GM12878 (cell line): ENCODE measurements at regions not wholly inside any gene's neighbourhood (a gene's known extent, or its start where the extent isn't known, plus 50 kb on each side); places are given as distances from the start of the nearest gene placed in this dataset.

Source experiments
- ATAC-seq: fragments of 200-7000 bp; cut with Tn5 transposase; 3 replicates; pipeline ENCODE4 v1.9.1; 2020; ENCODE audit warnings: mild to moderate bottlenecking, moderate library complexity
- BruUV-seq: library from RNA; stranded (reverse); fragments of 400-500 nt; replicated peaks from 2 replicates; lab custom pipeline; 2021; lab: Mats Ljungman, UMichigan
- CTCF ChIA-PET: fragments of 300-600 bp; sonication (Branson Sonifier 250); formaldehyde crosslinking; extraction: SDS; loops from one replicate; lab custom pipeline; 2021; ENCODE audit warnings: inconsistent platforms; lab: Yijun Ruan, JAX
- POLR2A ChIA-PET: fragments of 350-600 bp; formaldehyde crosslinking; extraction: SDS; loops from one replicate; lab custom pipeline; 2021; ENCODE audit warnings: inconsistent platforms; lab: Charles Lee
- RAD21 ChIA-PET: fragments of 300-600 bp; sonication (Branson Sonifier 250); formaldehyde crosslinking; loops from one replicate; lab custom pipeline; 2023; ENCODE audit warnings: antibody characterized with exemption; ENCODE audit not compliant: unreplicated experiment; lab: Charles Lee
- SMC1A ChIA-PET: fragments of 300-600 bp; sonication (Branson Sonifier 250); formaldehyde crosslinking; loops from one replicate; lab custom pipeline; 2023; ENCODE audit not compliant: unreplicated experiment, uncharacterized antibody; lab: Charles Lee
- DNase-seq: peaks from one replicate; pipeline ENCODE4 v3.0.0-alpha.2; 2011; ENCODE audit warnings: low read depth, low spot score
- FAIRE-seq: peaks from 3 replicates; lab custom pipeline; 2011; peaks lifted over from hg19 to GRCh38; lab: Jason Lieb, UNC
- H2AFZ ChIP-seq: 2 replicates; pipeline ENCODE4 v1.6.0; 2011; ENCODE audit warnings: low read depth, low read length, control low read depth; ENCODE audit not compliant: control insufficient read depth
- H3K27ac ChIP-seq: 2 replicates; pipeline ENCODE4 v1.5.1; 2011; ENCODE audit warnings: control low read depth; ENCODE audit not compliant: control insufficient read depth, insufficient read depth
- H3K27me3 ChIP-seq, 2 experiments: replicated peaks in 1 of 2; 2 replicates each; pipeline versions ENCODE4 v1.6.0 to v1.6.1; 2011; ENCODE audit warnings: low read length in 1 of 2; ENCODE audit not compliant: control insufficient read depth in 2 of 2, insufficient read depth in 2 of 2
- H3K36me3 ChIP-seq, 2 experiments: 2 replicates each; pipeline ENCODE4 v1.5.1; 2011; ENCODE audit warnings: low read length in 1 of 2; ENCODE audit not compliant: control insufficient read depth in 2 of 2, insufficient read depth in 2 of 2
- H3K4me1 ChIP-seq: 2 replicates; pipeline ENCODE4 v1.6.1; 2011; ENCODE audit warnings: mild to moderate bottlenecking, low read length, moderate library complexity, mixed read lengths; ENCODE audit not compliant: control insufficient read depth, insufficient read depth
- H3K4me2 ChIP-seq: 2 replicates; pipeline ENCODE4 v1.6.0; 2011; ENCODE audit warnings: control low read depth; ENCODE audit not compliant: control insufficient read depth, insufficient read depth
- H3K4me3 ChIP-seq: fragments of 200-600 bp; sonication (generic); 2 replicates; pipeline ENCODE4 v1.5.1; 2016
- H3K79me2 ChIP-seq: 2 replicates; pipeline ENCODE4 v1.6.0; 2011; ENCODE audit warnings: low read length; ENCODE audit not compliant: control insufficient read depth, insufficient read depth
- H3K9ac ChIP-seq: 2 replicates; pipeline ENCODE4 v1.8.0; 2011; ENCODE audit warnings: low read length, control low read depth, mixed read lengths; ENCODE audit not compliant: control insufficient read depth, insufficient read depth
- H3K9me3 ChIP-seq: replicated peaks from 3 replicates; pipeline ENCODE4 v1.5.1; 2011; ENCODE audit warnings: mild to moderate bottlenecking, low read length; ENCODE audit not compliant: control insufficient read depth, insufficient read depth
- H4K20me1 ChIP-seq: 2 replicates; pipeline ENCODE4 v1.6.0; 2011; ENCODE audit not compliant: control insufficient read depth, insufficient read depth
- ATF7 ChIP-seq: fragments of 450-650 bp; IDR thresholded peaks from 2 replicates; pipeline ENCODE4 v1.6.1; 2016; ENCODE audit warnings: low read depth, mild to moderate bottlenecking
- BCL11A ChIP-seq: IDR thresholded peaks from 2 replicates; pipeline ENCODE4 v1.6.1; 2011; ENCODE audit warnings: low read depth, low read length
- BHLHE40 ChIP-seq, 2 experiments: fragments of 450-650 bp in 1 of 2; IDR thresholded peaks; 2 replicates each; pipeline ENCODE4 v1.6.1; 2011 to 2017; ENCODE audit warnings: low read depth in 2 of 2, borderline replicate concordance in 1 of 2, improper control_type of control experiment in 1 of 2, low read length in 1 of 2, mild to moderate bottlenecking in 1 of 2
- CBFB ChIP-seq: IDR thresholded peaks from 2 replicates; pipeline ENCODE4 v1.6.1; 2016; ENCODE audit warnings: antibody characterized with exemption, low read depth
- GABPA ChIP-seq: IDR thresholded peaks from 2 replicates; pipeline ENCODE4 v1.6.1; 2014; ENCODE audit warnings: antibody characterized with exemption, low read depth, mild to moderate bottlenecking, inconsistent platforms
- NR2C2 ChIP-seq: IDR thresholded peaks from 2 replicates; pipeline ENCODE4 v1.6.1; 2011; ENCODE audit warnings: borderline replicate concordance, low read depth; ENCODE audit not compliant: control insufficient read depth, insufficient read length
- RELA ChIP-seq: fragments of 450-650 bp; IDR thresholded peaks from 2 replicates; pipeline ENCODE4 v1.8.0; 2014; ENCODE audit warnings: borderline replicate concordance; ENCODE audit not compliant: partially characterized antibody
- WGBS: methylation state at CpG from one replicate; pipeline ENCODE4 v1.1.6; 2016; ENCODE audit warnings: low lambda C conversion rate; ENCODE audit not compliant: insufficient replicate concordance, insufficient coverage; ENCODE audit errors: missing lambda C conversion rate; 5-methylcytosine and 5-hydroxymethylcytosine counted together
- in situ Hi-C: fragments of 300-500 bp; cut with MboI; formaldehyde crosslinking; loops from 9 replicates; pipeline ENCODE4 v1.14.3; 2018; ENCODE audit warnings: mixed read lengths
- intact Hi-C: fragments of 100-400 bp; cut with micrococcal nuclease; formaldehyde crosslinking; loops from one replicate; pipeline ENCODE4 v1.14.2; 2022; ENCODE audit not compliant: unreplicated experiment
- TF ChIP-seq, protein P1 (sequence below): IDR thresholded peaks from 2 replicates; pipeline ENCODE4 v1.6.1; 2011; ENCODE audit warnings: low read depth, low read length, improper control_type of control experiment, borderline replicate concordance
- TF ChIP-seq, protein P2 (sequence below): fragments of 450-650 bp; formaldehyde crosslinking; IDR thresholded peaks from 2 replicates; pipeline ENCODE4 v1.4.0; 2022; ENCODE audit warnings: mild to moderate bottlenecking, moderate library complexity

DNA sequence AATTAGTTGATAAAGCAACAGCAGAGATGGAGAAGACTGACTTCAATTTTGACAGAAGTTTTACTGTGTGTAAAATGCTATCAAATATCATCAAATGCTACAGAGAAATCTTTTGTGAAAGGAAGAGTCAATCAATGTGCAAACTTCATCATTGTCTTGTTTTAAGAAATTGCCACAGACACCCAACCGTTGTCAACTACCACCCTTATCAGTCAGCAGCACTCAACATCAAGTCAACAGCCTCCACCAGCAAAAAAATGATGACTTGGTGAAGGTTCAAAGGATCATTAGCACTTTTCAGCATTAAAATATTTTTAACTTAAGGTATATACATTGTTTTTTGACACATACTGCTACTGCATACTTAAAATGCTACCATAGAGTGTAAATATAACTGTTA is 888.8 kb downstream of the CDH18 start:
- ChIA-PET RAD21 (no interaction called here), SMC1A (no interaction called here), POLR2A (no interaction called here), CTCF (no interaction called here)
- Histone ChIP-seq H3K79me2 (no peaks in the 10 kb centered on the region), H3K9ac (no peak overlapping the region), H3K9me3 (no peaks in the 10 kb centered on the region), H3K36me3 (no peaks in the 10 kb centered on the region), H3K27ac (no peak overlapping the region), H3K4me3 (no peak overlapping the region)
- intact Hi-C loops, result no loop called here
- no peak for DNase-seq
- 5% methylated on average over 1 of the region's 1 CpG for WGBS
- BruUV-seq, result no TSS peak
- in situ Hi-C loops, result no loop called here
- TF ChIP-seq NR2C2, result no peak
- TF ChIP-seq, protein P1, sequence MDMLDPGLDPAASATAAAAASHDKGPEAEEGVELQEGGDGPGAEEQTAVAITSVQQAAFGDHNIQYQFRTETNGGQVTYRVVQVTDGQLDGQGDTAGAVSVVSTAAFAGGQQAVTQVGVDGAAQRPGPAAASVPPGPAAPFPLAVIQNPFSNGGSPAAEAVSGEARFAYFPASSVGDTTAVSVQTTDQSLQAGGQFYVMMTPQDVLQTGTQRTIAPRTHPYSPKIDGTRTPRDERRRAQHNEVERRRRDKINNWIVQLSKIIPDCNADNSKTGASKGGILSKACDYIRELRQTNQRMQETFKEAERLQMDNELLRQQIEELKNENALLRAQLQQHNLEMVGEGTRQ, result no peak
- no peak for TF ChIP-seq BCL11A
- TF ChIP-seq, all 136 proteins: peak for 0
- Histone ChIP-seq H4K20me1 (no peaks in the 10 kb centered on the region), H2AFZ (no peak overlapping the region), H3K27me3 (no peaks in the 10 kb centered on the region), H3K4me2 (no peak overlapping the region), H3K4me1 (no peaks in the 10 kb centered on the region)
- FAIRE-seq, result no peak
- no peak for ATAC-seq

DNA sequence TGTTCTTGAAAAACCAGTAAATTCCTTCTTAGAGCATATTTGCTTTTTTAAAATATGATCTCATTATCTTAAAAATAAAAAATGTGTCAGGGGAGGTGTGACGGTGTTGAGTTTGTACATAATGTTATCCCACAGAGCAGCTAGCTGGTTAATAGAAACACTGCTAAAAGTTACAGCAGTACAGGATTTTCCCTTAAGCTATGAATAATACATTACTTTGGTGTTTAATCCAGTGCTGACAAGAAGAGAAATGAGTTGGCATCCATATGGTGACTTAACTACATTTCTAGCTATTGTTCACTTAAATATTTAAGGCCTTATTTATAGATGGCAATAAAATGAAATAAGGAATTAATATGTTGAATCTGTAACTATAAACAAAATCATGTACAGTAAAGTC is 883.1 kb downstream of the CDH18 start:
- SMC1A ChIA-PET, result interaction anchor here (1.3 kb wide), 1 partner anchor 12 kb away, joined by 4 read pairs; no protein-coding TSS in a partner anchor
- Histone ChIP-seq H3K27me3 (no peaks in the 10 kb centered on the region), H3K4me1 (no peaks in the 10 kb centered on the region), H3K4me3 (no peak overlapping the region), H3K9ac (no peak overlapping the region), H2AFZ (no peak overlapping the region), H3K36me3 (no peaks in the 10 kb centered on the region), H4K20me1 (no peaks in the 10 kb centered on the region), H3K27ac (no peak overlapping the region), H3K4me2 (no peak overlapping the region), H3K79me2 (no peaks in the 10 kb centered on the region), H3K9me3 (no peaks in the 10 kb centered on the region)
- POLR2A ChIA-PET, result no interaction called here
- TF ChIP-seq RELA (no peak), ATF7 (no peak), BHLHE40 (IDR thresholded peaks at IDR 0.05; ENCODE audit: borderline replicate concordance in 1 of 2, low read depth in 2 of 2, low read length in 1 of 2) (no peak), CBFB (no peak), GABPA (no peak)
- TF ChIP-seq, protein P2, sequence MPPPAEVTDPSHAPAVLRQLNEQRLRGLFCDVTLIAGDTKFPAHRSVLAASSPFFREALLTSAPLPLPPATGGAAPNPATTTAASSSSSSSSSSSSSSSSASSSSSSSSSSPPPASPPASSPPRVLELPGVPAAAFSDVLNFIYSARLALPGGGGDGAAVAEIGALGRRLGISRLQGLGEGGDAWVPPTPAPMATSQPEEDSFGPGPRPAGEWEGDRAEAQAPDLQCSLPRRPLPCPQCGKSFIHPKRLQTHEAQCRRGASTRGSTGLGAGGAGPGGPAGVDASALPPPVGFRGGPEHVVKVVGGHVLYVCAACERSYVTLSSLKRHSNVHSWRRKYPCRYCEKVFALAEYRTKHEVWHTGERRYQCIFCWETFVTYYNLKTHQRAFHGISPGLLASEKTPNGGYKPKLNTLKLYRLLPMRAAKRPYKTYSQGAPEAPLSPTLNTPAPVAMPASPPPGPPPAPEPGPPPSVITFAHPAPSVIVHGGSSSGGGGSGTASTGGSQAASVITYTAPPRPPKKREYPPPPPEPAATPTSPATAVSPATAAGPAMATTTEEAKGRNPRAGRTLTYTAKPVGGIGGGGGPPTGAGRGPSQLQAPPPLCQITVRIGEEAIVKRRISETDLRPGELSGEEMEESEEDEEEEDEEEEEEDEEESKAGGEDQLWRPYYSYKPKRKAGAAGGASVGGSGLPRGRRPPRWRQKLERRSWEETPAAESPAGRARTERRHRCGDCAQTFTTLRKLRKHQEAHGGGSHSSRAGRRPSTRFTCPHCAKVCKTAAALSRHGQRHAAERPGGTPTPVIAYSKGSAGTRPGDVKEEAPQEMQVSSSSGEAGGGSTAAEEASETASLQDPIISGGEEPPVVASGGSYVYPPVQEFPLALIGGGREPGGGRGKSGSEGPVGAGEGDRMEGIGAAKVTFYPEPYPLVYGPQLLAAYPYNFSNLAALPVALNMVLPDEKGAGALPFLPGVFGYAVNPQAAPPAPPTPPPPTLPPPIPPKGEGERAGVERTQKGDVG, result no peak
- FAIRE-seq, result no peak
- in situ Hi-C loops, result no loop called here
- CTCF ChIA-PET, result no interaction called here
- no TSS peak for BruUV-seq
- RAD21 ChIA-PET, result no interaction called here
- intact Hi-C loops, result no loop called here
- ATAC-seq, result no peak
- WGBS, result 44% methylated on average over 1 of the region's 1 CpG
- no peak for DNase-seq
